HL-60 (cell line): ENCODE measurements at regions not wholly inside any gene's neighbourhood (a gene's known extent, or its start where the extent isn't known, plus 50 kb on each side); places are given as distances from the start of the nearest gene placed in this dataset.

Experiments
- CTCF ChIP-seq: IDR thresholded peaks from one replicate; pipeline ENCODE4 v1.5.1; 2011; ENCODE audit warnings: low read length, control low read depth, inconsistent platforms; ENCODE audit not compliant: insufficient read depth
- POLR2AphosphoS5 ChIP-seq: IDR thresholded peaks from 2 replicates; pipeline ENCODE4 v1.6.1; 2012; ENCODE audit warnings: low read depth
- REST ChIP-seq: IDR thresholded peaks from 2 replicates; pipeline ENCODE4 v1.6.1; 2012; ENCODE audit warnings: low read depth; ENCODE audit not compliant: insufficient replicate concordance

GRCh38 chr22:27327497-27327896 is 474.1 kb downstream of the MN1 start:
- TF ChIP-seq REST (no peak), CTCF (no peak), POLR2AphosphoS5 (no peak)
